ENCODE measurements at regions not wholly inside any gene's neighbourhood (a gene's known extent, or its start where the extent isn't known, plus 50 kb on each side); places are given as distances from the start of the nearest gene placed in this dataset.

GRCh38 chr2:239830121-239831000 is 194.8 kb downstream of the NDUFA10 start:
- no peak for TF ChIP-seq CTCF (IDR thresholded peaks at IDR 0.05)

GRCh38 chr2:239829326-239829725 is 195.8 kb downstream of the NDUFA10 start:
- no peak for TF ChIP-seq CTCF (IDR thresholded peaks at IDR 0.05)

GRCh38 chr2:239828192-239828972 is 196.8 kb downstream of the NDUFA10 start:
- no peak for TF ChIP-seq CTCF (IDR thresholded peaks at IDR 0.05)

- TF ChIP-seq CTCF (IDR thresholded peaks at IDR 0.05): no peak
Measured at GRCh38 chr2:239827523-239827890, 197.6 kb downstream of the NDUFA10 start.

GRCh38 chr2:239826786-239827522 is 198.2 kb downstream of the NDUFA10 start:
- no peak for TF ChIP-seq CTCF (IDR thresholded peaks at IDR 0.05)

GRCh38 chr2:239826376-239826775 is 198.8 kb downstream of the NDUFA10 start:
- no peak for TF ChIP-seq CTCF (IDR thresholded peaks at IDR 0.05)

- no peak for TF ChIP-seq CTCF (IDR thresholded peaks at IDR 0.05)
Measured at GRCh38 chr2:239825705-239825979, 199.5 kb downstream of the NDUFA10 start.
